ENCODE measurements at regions not wholly inside any gene's neighbourhood (a gene's known extent, or its start where the extent isn't known, plus 50 kb on each side); places are given as distances from the start of the nearest gene placed in this dataset.

DNA sequence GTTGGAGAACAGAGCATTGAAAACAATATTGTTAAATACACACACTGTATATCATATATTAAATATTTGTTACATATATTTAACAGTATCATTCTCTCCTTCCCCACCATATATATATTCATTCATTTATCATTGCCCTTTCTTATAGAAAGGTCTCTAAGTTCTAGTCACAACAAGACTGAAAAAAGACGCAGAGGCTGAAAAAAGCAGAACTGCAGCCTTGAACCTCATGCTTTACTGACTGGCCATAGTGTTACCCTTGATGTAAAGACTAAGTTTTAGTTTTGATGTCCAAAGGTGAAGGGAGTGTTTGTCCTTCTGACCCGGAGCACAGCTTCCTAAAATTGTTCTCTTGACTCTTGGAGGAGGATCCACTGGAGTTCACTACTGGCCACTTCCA lies 247.9 kb downstream of the PTEN start:
- TF ChIP-seq GATA2 (IDR thresholded peaks at IDR 0.05; ENCODE audit: low read depth, low read length) (no peak), GATA3 (IDR thresholded peaks at IDR 0.05; ENCODE audit: low read depth, low read length) (no peak)

Data from SH-SY5Y (cell line).